Astrocyte of the spinal cord (primary cell): ENCODE measurements at regions not wholly inside any gene's neighbourhood (a gene's known extent, or its start where the extent isn't known, plus 50 kb on each side); places are given as distances from the start of the nearest gene placed in this dataset.
A peak's percentile ranks its signal among the peaks of the same experiment; 100 is the strongest.

ENCODE experiments used
- DNase-seq: peaks from one replicate; pipeline ENCODE4 v3.0.0; 2011; ENCODE audit warnings: low read depth, low spot score
- H3K4me3 ChIP-seq: 2 replicates; pipeline ENCODE4 v1.5.1; 2011; ENCODE audit warnings: low read depth, mild to moderate bottlenecking, low read length, moderate library complexity
- CTCF ChIP-seq: IDR thresholded peaks from 2 replicates; pipeline ENCODE4 v1.5.1; 2012; ENCODE audit warnings: low read depth, mild to moderate bottlenecking, low read length, inconsistent platforms
- in situ Hi-C: cut with HindIII; loops from 2 replicates; pipeline ENCODE4 v1.10.0; 2017; ENCODE audit warnings: low sequenced_read_pairs

DNA sequence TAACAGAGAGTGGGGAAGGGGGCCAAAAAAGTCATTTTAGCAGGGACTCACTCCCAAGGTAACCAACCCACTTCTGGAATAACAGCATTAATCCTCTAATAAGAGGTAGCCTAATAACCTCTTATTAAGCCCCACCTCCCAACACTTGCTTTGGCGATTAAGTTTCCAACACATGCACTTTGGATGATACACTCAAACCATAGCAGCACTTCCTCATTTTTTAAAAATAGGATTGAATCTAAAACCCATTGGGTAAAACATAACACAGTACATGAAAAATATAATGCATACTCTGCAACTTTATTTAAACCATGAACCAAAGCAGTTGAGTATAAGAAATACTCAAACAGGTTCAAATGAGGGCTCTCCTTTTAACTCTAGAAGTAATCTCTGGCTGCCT, 318.3 kb downstream of the HACE1 start:
- DNase-seq = no peak
- in situ Hi-C loops = no loop called here
- no peak for TF ChIP-seq CTCF
- no peak overlapping the region for H3K4me3 ChIP-seq

- in situ Hi-C loops = no loop called here
- H3K4me3 ChIP-seq = no peak overlapping the region
- TF ChIP-seq CTCF = no peak
- peak; percentile 62 for DNase-seq
Observed at GRCh38 chr6:104540743-104541142, 319.0 kb downstream of the HACE1 start.

GRCh38 chr6:104539173-104539572, 320.5 kb downstream of the HACE1 start:
- no peak for DNase-seq
- no peak overlapping the region for H3K4me3 ChIP-seq
- no peak for TF ChIP-seq CTCF
- in situ Hi-C loops = no loop called here

DNA sequence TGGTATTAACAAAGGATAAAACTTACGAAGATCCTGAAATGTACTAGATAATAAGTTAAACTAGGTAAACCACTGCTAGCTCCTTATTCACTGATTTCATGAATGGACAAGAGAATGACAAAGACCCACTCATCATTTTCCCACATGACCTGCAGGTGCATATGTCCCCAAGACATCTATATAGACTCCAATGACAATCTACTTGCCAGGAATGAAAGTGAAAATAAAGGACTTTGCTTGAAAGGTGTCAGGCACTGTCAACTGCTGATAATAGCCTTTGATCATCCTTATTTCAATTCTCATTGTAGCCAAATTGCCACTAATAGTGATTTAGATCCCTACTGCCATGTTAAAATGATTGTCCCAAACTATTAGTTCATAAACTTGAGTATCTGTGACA, 321.8 kb downstream of the HACE1 start:
- no peak for TF ChIP-seq CTCF
- no peak for DNase-seq
- no peak overlapping the region for H3K4me3 ChIP-seq
- in situ Hi-C loops = no loop called here

DNA sequence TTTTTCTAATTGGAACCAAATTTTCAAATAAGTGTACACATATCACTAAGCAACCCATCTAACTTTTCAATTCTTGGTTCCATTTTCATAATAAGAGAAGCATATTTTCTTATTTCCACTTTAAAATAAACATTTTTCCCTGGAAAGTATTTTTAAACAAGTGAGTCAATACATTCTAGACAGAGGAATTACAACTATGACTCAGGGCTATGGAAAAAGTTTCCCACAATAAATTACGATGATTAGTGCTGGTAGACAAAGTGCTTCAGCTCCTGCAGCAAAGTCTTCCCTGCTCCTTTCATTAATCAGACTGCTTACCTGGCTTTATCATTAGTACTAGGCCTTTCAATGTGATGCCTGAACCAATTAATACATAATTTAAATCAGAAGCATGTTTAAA, 322.5 kb downstream of the HACE1 start:
- peak; percentile 69 for DNase-seq
- H3K4me3 ChIP-seq = no peak overlapping the region
- in situ Hi-C loops = no loop called here
- no peak for TF ChIP-seq CTCF

- H3K4me3 ChIP-seq = no peak overlapping the region
- TF ChIP-seq CTCF = no peak
- DNase-seq = no peak
- in situ Hi-C loops = no loop called here
Observed at GRCh38 chr6:104532462-104532861, 327.3 kb downstream of the HACE1 start.

GRCh38 chr6:104531646-104532045, 328.1 kb downstream of the HACE1 start:
- H3K4me3 ChIP-seq = no peak overlapping the region
- DNase-seq = no peak
- TF ChIP-seq CTCF = no peak
- in situ Hi-C loops = no loop called here
